Liver (tissue), 3 donors: ENCODE measurements at regions not wholly inside any gene's neighbourhood (a gene's known extent, or its start where the extent isn't known, plus 50 kb on each side); places are given as distances from the start of the nearest gene placed in this dataset.

Experiments used
- EGR1 ChIP-seq, 2 donors: IDR thresholded peaks; 2 replicates each; pipeline ENCODE4 v1.6.1; 2016 to 2018; ENCODE audit warnings: antibody characterized with exemption in 2 of 2, low read depth in 2 of 2
- GABPA ChIP-seq, 2 donors: IDR thresholded peaks in 1 of 2; conservative IDR thresholded peaks in 1 of 2; 2 replicates each; pipeline ENCODE4 v1.6.1; 2016; ENCODE audit warnings: antibody characterized with exemption in 2 of 2, mild to moderate bottlenecking in 1 of 2, moderate library complexity in 1 of 2
- JUND ChIP-seq, 2 donors: IDR thresholded peaks; 2 replicates each; pipeline ENCODE4 v1.6.1; 2016; ENCODE audit warnings: antibody characterized with exemption in 2 of 2
- NR2F2 ChIP-seq: IDR thresholded peaks from 2 replicates; pipeline ENCODE4 v1.6.1; 2016; ENCODE audit warnings: antibody characterized with exemption
- RAD21 ChIP-seq, 2 donors: IDR thresholded peaks; 2 replicates each; pipeline ENCODE4 v1.6.1; 2016; ENCODE audit warnings: antibody characterized with exemption in 2 of 2, mild to moderate bottlenecking in 2 of 2
- RXRA ChIP-seq, 2 donors: IDR thresholded peaks; 2 replicates each; pipeline ENCODE4 v1.6.1; 2017 to 2018; ENCODE audit warnings: antibody characterized with exemption in 2 of 2, mild to moderate bottlenecking in 1 of 2
- SP1 ChIP-seq: IDR thresholded peaks from 2 replicates; pipeline ENCODE4 v1.6.1; 2018; ENCODE audit warnings: antibody characterized with exemption, mild to moderate bottlenecking
- TAF1 ChIP-seq: conservative IDR thresholded peaks from 2 replicates; pipeline ENCODE4 v1.6.1; 2016; ENCODE audit warnings: antibody characterized with exemption, mild to moderate bottlenecking
- YY1 ChIP-seq: IDR thresholded peaks from 2 replicates; pipeline ENCODE4 v1.6.1; 2016; ENCODE audit warnings: antibody characterized with exemption, mild to moderate bottlenecking
- TF ChIP-seq, protein P1 (sequence below): fragments of 150-350 bp; IDR thresholded peaks from 2 replicates; pipeline ENCODE4 v1.5.1; 2017; ENCODE audit warnings: improper control_type of control experiment, low read depth, low read length; ENCODE audit not compliant: missing input control
- TF ChIP-seq, protein P2 (sequence below): IDR thresholded peaks from 2 replicates; pipeline ENCODE4 v1.6.1; 2016; ENCODE audit warnings: antibody characterized with exemption
- TF ChIP-seq, protein P3 (sequence below): IDR thresholded peaks from 2 replicates; pipeline ENCODE4 v1.6.1; 2016; ENCODE audit warnings: antibody characterized with exemption, mild to moderate bottlenecking
- TF ChIP-seq, protein P4 (sequence below): IDR thresholded peaks from 2 replicates; pipeline ENCODE4 v1.6.1; 2016; ENCODE audit warnings: antibody characterized with exemption
- donor health status: healthy.
- donor health status: healthy.

DNA sequence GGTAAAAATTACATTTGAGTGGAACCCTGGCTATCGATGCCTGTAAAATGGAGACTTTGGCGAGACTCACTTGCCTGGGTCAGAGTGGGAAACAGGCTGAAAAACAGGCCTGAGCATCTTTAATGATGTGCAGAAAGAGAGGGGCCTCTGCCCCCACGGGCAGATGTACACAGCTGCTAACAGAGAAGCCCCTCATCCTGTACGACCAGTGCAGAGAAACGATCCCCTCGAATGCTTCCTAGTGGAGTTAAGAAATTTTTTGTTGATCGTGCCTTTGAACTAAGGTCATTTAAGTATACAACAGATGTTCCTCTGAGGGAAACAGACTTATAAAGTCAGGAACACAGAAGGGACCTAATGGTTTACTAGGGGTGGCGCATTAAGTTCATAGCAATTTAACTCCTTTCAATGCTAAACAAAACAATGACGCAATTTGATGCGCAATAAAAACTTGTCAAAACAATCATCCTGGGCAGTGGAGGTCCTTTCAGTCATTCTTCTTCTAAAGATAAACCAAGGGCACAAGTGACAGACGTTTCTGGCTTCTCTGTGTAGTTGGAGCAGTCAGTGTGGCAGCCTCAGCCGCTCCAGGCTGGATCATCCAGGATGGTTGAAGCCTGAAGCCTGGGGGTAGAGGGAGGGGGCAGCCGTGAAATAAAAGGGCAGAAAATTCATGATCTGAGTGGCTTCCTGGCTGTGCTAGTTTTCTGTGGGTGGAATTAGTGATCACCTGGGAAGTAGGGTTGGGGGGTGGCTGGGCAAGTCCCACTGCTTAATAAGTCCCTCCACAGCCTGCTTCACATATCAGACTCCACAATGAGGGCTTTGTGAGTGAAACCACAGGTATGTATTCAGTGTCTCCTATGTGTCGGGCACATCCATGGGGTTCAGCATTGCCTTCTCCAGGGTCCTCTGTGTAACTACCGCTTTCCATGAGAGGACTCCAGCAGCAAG lies 50.8 kb upstream of the MRPS22 start:
- TF ChIP-seq, protein P1, sequence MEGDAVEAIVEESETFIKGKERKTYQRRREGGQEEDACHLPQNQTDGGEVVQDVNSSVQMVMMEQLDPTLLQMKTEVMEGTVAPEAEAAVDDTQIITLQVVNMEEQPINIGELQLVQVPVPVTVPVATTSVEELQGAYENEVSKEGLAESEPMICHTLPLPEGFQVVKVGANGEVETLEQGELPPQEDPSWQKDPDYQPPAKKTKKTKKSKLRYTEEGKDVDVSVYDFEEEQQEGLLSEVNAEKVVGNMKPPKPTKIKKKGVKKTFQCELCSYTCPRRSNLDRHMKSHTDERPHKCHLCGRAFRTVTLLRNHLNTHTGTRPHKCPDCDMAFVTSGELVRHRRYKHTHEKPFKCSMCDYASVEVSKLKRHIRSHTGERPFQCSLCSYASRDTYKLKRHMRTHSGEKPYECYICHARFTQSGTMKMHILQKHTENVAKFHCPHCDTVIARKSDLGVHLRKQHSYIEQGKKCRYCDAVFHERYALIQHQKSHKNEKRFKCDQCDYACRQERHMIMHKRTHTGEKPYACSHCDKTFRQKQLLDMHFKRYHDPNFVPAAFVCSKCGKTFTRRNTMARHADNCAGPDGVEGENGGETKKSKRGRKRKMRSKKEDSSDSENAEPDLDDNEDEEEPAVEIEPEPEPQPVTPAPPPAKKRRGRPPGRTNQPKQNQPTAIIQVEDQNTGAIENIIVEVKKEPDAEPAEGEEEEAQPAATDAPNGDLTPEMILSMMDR, result no peak
- TF ChIP-seq, protein P2, sequence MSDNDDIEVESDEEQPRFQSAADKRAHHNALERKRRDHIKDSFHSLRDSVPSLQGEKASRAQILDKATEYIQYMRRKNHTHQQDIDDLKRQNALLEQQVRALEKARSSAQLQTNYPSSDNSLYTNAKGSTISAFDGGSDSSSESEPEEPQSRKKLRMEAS, result no peak
- TF ChIP-seq, protein P3, sequence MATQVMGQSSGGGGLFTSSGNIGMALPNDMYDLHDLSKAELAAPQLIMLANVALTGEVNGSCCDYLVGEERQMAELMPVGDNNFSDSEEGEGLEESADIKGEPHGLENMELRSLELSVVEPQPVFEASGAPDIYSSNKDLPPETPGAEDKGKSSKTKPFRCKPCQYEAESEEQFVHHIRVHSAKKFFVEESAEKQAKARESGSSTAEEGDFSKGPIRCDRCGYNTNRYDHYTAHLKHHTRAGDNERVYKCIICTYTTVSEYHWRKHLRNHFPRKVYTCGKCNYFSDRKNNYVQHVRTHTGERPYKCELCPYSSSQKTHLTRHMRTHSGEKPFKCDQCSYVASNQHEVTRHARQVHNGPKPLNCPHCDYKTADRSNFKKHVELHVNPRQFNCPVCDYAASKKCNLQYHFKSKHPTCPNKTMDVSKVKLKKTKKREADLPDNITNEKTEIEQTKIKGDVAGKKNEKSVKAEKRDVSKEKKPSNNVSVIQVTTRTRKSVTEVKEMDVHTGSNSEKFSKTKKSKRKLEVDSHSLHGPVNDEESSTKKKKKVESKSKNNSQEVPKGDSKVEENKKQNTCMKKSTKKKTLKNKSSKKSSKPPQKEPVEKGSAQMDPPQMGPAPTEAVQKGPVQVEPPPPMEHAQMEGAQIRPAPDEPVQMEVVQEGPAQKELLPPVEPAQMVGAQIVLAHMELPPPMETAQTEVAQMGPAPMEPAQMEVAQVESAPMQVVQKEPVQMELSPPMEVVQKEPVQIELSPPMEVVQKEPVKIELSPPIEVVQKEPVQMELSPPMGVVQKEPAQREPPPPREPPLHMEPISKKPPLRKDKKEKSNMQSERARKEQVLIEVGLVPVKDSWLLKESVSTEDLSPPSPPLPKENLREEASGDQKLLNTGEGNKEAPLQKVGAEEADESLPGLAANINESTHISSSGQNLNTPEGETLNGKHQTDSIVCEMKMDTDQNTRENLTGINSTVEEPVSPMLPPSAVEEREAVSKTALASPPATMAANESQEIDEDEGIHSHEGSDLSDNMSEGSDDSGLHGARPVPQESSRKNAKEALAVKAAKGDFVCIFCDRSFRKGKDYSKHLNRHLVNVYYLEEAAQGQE, result no peak
- no peak for TF ChIP-seq SP1
- TF ChIP-seq YY1, result no peak
- TF ChIP-seq GABPA (IDR thresholded peaks at IDR 0.05 in 1 of 2, conservative IDR thresholded peaks at IDR 0.05 in 1 of 2), result no peak
- no peak for TF ChIP-seq RAD21 (IDR thresholded peaks at IDR 0.05)
- no peak for TF ChIP-seq JUND (IDR thresholded peaks at IDR 0.05)
- TF ChIP-seq EGR1 (IDR thresholded peaks at IDR 0.05; ENCODE audit: low read depth in 2 of 2), result no peak
- TF ChIP-seq, protein P4, sequence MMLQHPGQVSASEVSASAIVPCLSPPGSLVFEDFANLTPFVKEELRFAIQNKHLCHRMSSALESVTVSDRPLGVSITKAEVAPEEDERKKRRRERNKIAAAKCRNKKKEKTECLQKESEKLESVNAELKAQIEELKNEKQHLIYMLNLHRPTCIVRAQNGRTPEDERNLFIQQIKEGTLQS, result no peak
- TF ChIP-seq RXRA (IDR thresholded peaks at IDR 0.05), result no peak
- TF ChIP-seq TAF1, result no peak
- no peak for TF ChIP-seq NR2F2
